BLaER1 (cell line): ENCODE measurements at regions not wholly inside any gene's neighbourhood (a gene's known extent, or its start where the extent isn't known, plus 50 kb on each side); places are given as distances from the start of the nearest gene placed in this dataset.

ENCODE experiments used
- H3K27ac ChIP-seq: shearing (Covaris generic); formaldehyde crosslinking; 2 replicates; pipeline ENCODE4 v1.8.1; 2022
- H3K27me3 ChIP-seq: shearing (Covaris generic); formaldehyde crosslinking; 2 replicates; pipeline ENCODE4 v1.8.1; 2022
- H3K36me3 ChIP-seq: shearing (Covaris generic); formaldehyde crosslinking; 2 replicates; pipeline ENCODE4 v1.8.1; 2022
- H3K4me1 ChIP-seq: shearing (Covaris generic); formaldehyde crosslinking; 2 replicates; pipeline ENCODE4 v1.8.1; 2022
- H3K4me2 ChIP-seq: shearing (Covaris generic); formaldehyde crosslinking; 2 replicates; pipeline ENCODE4 v1.8.1; 2022
- H3K4me3 ChIP-seq: shearing (Covaris generic); formaldehyde crosslinking; 2 replicates; pipeline ENCODE4 v1.8.1; 2022
- H3K9ac ChIP-seq: shearing (Covaris generic); formaldehyde crosslinking; 2 replicates; pipeline ENCODE4 v1.8.1; 2022
- H3K9me3 ChIP-seq: shearing (Covaris generic); formaldehyde crosslinking; 2 replicates; pipeline ENCODE4 v1.8.1; 2022
- H4K20me1 ChIP-seq: shearing (Covaris generic); formaldehyde crosslinking; 2 replicates; pipeline ENCODE4 v1.8.1; 2022
- Cebpa-rat ChIP-seq: shearing (Covaris generic); IDR thresholded peaks from 2 replicates; pipeline ENCODE4 v1.8.1; 2022

DNA sequence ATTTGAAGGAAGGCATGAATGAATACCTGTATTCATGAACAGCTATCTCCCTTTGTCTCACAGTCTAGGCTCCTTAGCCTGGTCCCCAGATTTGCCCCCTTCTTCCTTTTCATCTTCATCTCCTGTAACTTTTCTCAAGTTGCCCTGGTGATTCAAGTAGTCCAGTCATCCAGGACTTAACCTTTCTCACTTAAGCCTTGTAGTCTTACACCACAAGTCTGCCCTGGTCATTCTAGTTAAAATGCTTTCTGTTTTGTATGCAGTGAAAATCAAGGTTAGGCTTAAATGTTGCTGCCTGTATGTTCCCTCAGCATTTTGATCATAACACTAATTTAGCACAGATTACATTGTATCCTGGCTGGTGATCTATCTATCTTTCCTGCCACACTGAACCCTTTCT lies 58.5 kb upstream of the SLC7A11 start:
- Histone ChIP-seq H3K27me3 (no peaks in the 10 kb centered on the region), H3K9me3 (no peaks in the 10 kb centered on the region), H4K20me1 (no peaks in the 10 kb centered on the region), H3K9ac (no peak overlapping the region), H3K4me2 (no peak overlapping the region), H3K4me1 (no peaks in the 10 kb centered on the region), H3K4me3 (no peak overlapping the region), H3K27ac (no peak overlapping the region), H3K36me3 (no peaks in the 10 kb centered on the region)
- TF ChIP-seq Cebpa-rat = no peak

- H3K9me3 ChIP-seq = no peaks in the 10 kb centered on the region
- H3K27ac ChIP-seq = no peak overlapping the region
Observed at GRCh38 chr4:138299881-138300280, 57.7 kb upstream of the SLC7A11 start.

DNA sequence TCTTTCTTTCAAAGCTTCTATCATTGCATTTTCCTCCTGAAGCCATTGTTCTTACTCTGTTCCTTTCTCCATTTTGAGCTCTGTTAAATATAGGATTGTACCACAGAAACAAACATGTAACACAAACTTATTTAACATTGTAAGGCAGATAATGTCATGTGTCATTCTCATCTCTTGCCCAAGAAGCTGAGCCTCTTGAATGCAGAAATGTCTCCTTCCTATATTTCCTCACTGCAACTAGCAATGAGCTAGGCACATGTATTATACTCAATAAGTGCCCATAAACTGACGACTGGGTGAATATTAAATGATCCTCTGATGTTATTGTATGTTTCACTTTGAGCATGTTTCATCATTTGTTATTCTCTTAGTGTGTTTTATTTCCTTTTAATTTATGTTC lies 56.7 kb upstream of the SLC7A11 start:
- no peak overlapping the region for H3K4me3 ChIP-seq
- no peaks in the 10 kb centered on the region for H4K20me1 ChIP-seq
- no peaks in the 10 kb centered on the region for H3K9me3 ChIP-seq
- H3K9ac ChIP-seq = no peak overlapping the region
- no peak for TF ChIP-seq Cebpa-rat
- H3K4me2 ChIP-seq = no peak overlapping the region
- H3K27ac ChIP-seq = no peak overlapping the region
- no peaks in the 10 kb centered on the region for H3K27me3 ChIP-seq
- no peaks in the 10 kb centered on the region for H3K36me3 ChIP-seq
- H3K4me1 ChIP-seq = no peaks in the 10 kb centered on the region

More at GRCh38 chr4:138299881-138300280, 57.7 kb upstream of the SLC7A11 start:
- Histone ChIP-seq H3K36me3 (no peaks in the 10 kb centered on the region), H3K9ac (no peak overlapping the region), H3K4me2 (no peak overlapping the region), H3K4me3 (no peak overlapping the region), H3K27me3 (no peaks in the 10 kb centered on the region), H3K4me1 (no peaks in the 10 kb centered on the region), H4K20me1 (no peaks in the 10 kb centered on the region)
- no peak for TF ChIP-seq Cebpa-rat

GRCh38 chr4:138298431-138298830 lies 56.3 kb upstream of the SLC7A11 start:
- Histone ChIP-seq H3K27ac (no peak overlapping the region), H3K4me1 (no peaks in the 10 kb centered on the region), H3K9ac (no peak overlapping the region), H3K27me3 (no peaks in the 10 kb centered on the region), H3K4me3 (no peak overlapping the region), H3K9me3 (no peaks in the 10 kb centered on the region), H3K36me3 (no peaks in the 10 kb centered on the region), H4K20me1 (no peaks in the 10 kb centered on the region), H3K4me2 (no peak overlapping the region)
- no peak for TF ChIP-seq Cebpa-rat

DNA sequence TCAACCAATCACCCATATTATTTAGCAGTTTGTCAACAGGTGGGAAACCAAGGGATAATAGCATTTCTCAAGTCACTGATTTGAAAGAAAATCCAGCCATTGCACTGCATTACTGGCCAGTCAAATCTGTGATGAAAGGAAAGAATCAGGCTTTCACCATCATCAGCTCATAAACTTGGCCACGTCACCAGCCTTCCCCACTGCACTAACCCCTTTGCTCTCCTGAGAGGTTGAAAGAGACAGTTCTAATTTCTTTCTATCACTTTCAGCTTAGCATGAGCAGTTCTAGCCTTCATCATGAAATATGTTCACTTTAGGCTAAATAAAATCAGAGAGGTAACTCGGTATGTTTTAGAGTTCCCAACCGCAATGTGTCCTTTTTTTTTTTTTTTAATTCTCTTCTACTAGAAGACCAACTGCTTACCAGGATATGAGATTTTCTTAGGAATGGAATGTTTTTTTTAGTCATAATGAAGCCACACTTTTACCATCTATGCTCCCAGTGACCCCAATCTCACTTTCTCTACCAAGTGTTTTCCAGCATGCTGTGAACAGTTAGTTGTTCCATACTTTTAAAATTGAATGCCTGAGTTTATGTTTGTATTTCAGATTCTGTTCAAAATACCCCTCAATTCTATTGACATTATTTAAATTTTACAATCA lies 55.7 kb upstream of the SLC7A11 start:
- no peaks in the 10 kb centered on the region for H3K27me3 ChIP-seq
- no peaks in the 10 kb centered on the region for H4K20me1 ChIP-seq
- no peak for TF ChIP-seq Cebpa-rat
- no peaks in the 10 kb centered on the region for H3K4me1 ChIP-seq
- H3K36me3 ChIP-seq = no peaks in the 10 kb centered on the region
- no peak overlapping the region for H3K27ac ChIP-seq
- H3K9me3 ChIP-seq = no peaks in the 10 kb centered on the region
- no peak overlapping the region for H3K4me2 ChIP-seq
- no peak overlapping the region for H3K4me3 ChIP-seq
- H3K9ac ChIP-seq = no peak overlapping the region

DNA sequence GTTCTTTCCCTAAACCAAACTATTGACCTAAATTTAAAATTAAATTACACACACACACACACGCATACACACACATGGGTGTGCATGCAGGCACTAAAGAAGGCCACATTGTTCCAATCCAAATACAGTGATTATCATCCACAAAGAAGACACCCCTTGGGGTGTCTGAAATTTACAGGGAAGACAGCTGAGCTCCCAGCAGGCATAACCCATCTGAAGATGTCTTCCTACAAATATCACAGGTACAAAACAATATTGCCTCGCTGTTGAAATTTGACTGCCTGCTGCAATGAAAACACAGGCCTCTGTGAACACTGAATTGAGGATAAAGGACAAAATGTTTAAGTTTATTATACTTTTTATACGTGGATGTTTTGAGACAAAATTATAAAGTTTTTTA lies 50.2 kb upstream of the SLC7A11 start:
- H3K27me3 ChIP-seq = no peaks in the 10 kb centered on the region
- TF ChIP-seq Cebpa-rat = no peak

More for the DNA sequence above, 50.2 kb upstream of the SLC7A11 start:
- H3K4me2 ChIP-seq = no peak overlapping the region
- H3K36me3 ChIP-seq = no peaks in the 10 kb centered on the region
- H3K4me1 ChIP-seq = no peaks in the 10 kb centered on the region
- H4K20me1 ChIP-seq = no peaks in the 10 kb centered on the region
- no peaks in the 10 kb centered on the region for H3K9me3 ChIP-seq
- no peak overlapping the region for H3K27ac ChIP-seq
- H3K4me3 ChIP-seq = no peak overlapping the region
- no peak overlapping the region for H3K9ac ChIP-seq
